HCT116 (cell line): ENCODE measurements at regions not wholly inside any gene's neighbourhood (a gene's known extent, or its start where the extent isn't known, plus 50 kb on each side); places are given as distances from the start of the nearest gene placed in this dataset.

Experiments used
- POLR2A ChIP-seq: IDR thresholded peaks from 2 replicates; pipeline ENCODE4 v1.7.0; 2011; ENCODE audit warnings: borderline replicate concordance; ENCODE audit not compliant: insufficient read depth, insufficient read length; ENCODE audit errors: extremely low read depth
- SRF ChIP-seq: IDR thresholded peaks from 2 replicates; pipeline ENCODE4 v1.6.1; 2012; ENCODE audit warnings: low read depth
- YY1 ChIP-seq: IDR thresholded peaks from 2 replicates; pipeline ENCODE4 v1.6.1; 2011; ENCODE audit warnings: low read length, low read depth, moderate library complexity, mild to moderate bottlenecking; ENCODE audit not compliant: insufficient replicate concordance; ENCODE audit errors: extremely low read depth

DNA sequence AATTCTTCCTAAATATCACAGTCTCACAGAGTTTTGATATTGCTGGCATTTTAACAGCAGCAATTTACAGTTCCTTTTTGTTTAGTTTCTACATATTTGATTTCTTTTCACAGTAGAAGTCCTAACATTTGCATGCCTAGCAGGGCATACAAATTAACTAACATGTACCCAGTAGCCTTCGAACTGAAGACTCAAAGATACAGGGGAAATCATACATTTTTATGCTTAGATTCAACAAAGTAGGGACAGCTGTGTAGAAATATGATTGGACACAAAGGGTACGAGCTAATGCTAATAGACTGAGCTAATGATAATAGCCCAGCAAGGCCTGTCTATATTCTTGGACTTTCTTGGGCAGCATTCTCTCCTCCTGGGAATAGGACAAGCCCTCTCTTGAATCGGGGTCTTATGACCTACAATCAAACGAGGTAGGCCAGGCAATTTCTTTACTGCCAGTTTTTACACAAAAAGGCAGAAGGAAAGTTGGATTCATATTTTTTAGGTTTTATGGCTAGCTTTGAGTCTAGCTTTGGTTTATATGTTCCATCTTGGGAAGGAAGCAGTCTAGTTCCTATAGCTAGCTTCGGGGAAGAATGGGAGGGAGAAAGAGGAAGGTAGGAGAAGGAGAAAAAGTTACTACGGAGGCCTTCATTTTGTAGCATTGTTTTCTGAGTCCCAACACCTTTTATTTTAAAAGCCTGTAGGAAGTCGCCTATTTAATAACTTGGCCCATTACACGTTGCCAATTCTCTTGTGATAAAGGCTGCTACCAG, 115.8 kb downstream of the HFE start:
- no peak for TF ChIP-seq YY1
- no peak for TF ChIP-seq SRF
- TF ChIP-seq POLR2A = no peak
